Neural cell (in vitro differentiated cells): ENCODE measurements at regions not wholly inside any gene's neighbourhood (a gene's known extent, or its start where the extent isn't known, plus 50 kb on each side); places are given as distances from the start of the nearest gene placed in this dataset.

ENCODE experiments used
- CTCF ChIP-seq: fragments of 450-650 bp; IDR thresholded peaks from 2 replicates; pipeline ENCODE4 v1.5.1; 2014; ENCODE audit warnings: antibody characterized with exemption, mild to moderate bottlenecking, moderate library complexity; ENCODE audit not compliant: poor library complexity, severe bottlenecking
- EP300 ChIP-seq: fragments of 450-650 bp; conservative IDR thresholded peaks from 2 replicates; pipeline ENCODE4 v1.6.1; 2014; ENCODE audit warnings: antibody characterized with exemption, mild to moderate bottlenecking, moderate library complexity; ENCODE audit not compliant: poor library complexity, severe bottlenecking
- EZH2 ChIP-seq: fragments of 200-600, 300-800 bp; shearing (Covaris generic), sonication (generic); IDR thresholded peaks from 2 replicates; pipeline ENCODE4 v1.6.1; 2014; ENCODE audit warnings: antibody characterized with exemption, low read length, borderline replicate concordance, mild to moderate bottlenecking; ENCODE audit not compliant: insufficient read depth, poor library complexity, severe bottlenecking
- POLR2AphosphoS5 ChIP-seq: IDR thresholded peaks from 2 replicates; pipeline ENCODE4 v1.6.1; 2012
- RAD21 ChIP-seq: fragments of 450-650 bp; conservative IDR thresholded peaks from 2 replicates; pipeline ENCODE4 v1.6.1; 2014; ENCODE audit warnings: antibody characterized with exemption, mild to moderate bottlenecking, moderate library complexity
- REST ChIP-seq: IDR thresholded peaks from 2 replicates; pipeline ENCODE4 v1.6.1; 2012; ENCODE audit warnings: borderline replicate concordance
- TAF1 ChIP-seq: IDR thresholded peaks from 2 replicates; pipeline ENCODE4 v1.6.1; 2012; ENCODE audit warnings: low read depth

GRCh38 chr16:51710905-51711563 lies 560.0 kb upstream of the SALL1 start:
- TF ChIP-seq EZH2 (no peak), RAD21 (no peak), CTCF (no peak), POLR2AphosphoS5 (no peak), EP300 (no peak), REST (no peak), TAF1 (no peak)
